GM21529 (cell line): ENCODE measurements at regions not wholly inside any gene's neighbourhood (a gene's known extent, or its start where the extent isn't known, plus 50 kb on each side); places are given as distances from the start of the nearest gene placed in this dataset.

Source experiments
- ATAC-seq: cut with Tn5 transposase; IDR thresholded peaks from one replicate; pipeline ENCODE4 v1.9.1; 2021; ENCODE audit not compliant: unreplicated experiment

GRCh38 chr1:82478916-82479315, 678.2 kb downstream of the ADGRL2 start:
- no peak for ATAC-seq

DNA sequence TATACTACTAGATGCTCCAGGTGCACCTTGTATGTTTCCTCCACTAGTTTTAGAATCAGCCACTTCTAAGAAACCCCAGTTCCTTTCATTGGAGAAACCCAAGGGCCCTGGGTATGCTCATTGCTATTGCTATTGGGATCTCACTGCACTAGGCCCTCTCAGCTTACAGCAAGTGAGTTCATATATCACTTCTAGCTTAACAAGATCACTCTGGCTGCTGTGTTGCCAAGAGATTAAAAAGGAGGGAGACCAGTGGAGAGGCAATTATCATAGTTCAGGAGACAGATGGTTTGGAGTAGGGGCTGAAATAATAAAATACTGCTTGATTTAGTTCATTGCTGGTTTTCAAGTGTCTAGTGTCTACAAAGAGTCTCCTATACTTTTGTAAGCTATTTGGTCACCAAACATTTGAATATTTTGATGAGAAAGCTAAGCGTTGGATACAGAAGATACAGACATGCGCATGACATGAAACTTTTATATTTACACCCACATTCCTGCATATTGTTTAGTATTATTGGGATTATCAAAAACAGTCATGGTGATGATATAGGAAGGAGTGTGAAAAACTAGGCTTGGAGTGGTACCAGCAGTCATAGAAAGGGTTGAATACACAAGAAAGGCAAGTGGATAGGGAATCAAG, 671.9 kb downstream of the ADGRL2 start:
- ATAC-seq: no peak

DNA sequence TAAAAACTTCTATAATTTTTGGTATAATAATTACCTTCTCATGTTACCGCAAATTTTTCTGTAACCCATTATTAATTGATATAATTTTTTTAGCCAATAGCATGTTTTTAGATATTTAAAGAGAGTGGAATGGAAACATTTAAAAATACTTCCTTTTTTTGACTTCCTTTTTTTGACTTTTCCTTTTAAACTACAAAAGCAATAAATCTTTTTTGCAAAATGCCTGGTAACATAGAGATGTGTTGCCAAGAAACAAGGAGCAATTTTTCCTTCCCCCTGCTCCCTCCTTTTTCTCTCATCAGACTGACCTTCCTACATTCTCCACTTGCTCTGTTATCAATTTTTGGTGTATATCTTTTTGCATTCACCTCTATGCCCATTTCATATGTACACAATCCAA, 666.2 kb downstream of the ADGRL2 start:
- no peak for ATAC-seq

- no peak for ATAC-seq
Measured at GRCh38 chr1:82466416-82466815, 665.7 kb downstream of the ADGRL2 start.

DNA sequence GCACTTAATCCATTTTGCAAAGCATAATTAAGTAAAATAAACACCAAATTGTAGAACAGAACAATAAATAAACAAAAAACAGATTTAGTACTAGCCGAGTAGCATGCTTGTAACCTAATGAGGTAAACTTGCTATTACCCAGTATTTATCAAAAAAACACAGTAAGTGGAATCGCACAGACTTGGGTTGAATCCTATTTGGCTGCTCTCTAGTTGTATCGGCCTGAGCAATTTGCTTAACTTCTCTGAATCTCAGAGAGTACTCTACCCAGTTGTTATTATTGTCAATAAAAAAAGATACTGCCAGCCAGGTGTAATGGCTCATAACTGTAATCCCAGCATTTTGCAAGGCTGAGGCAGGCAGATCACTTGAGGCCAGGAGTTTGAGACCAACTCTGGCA, 664.3 kb downstream of the ADGRL2 start:
- ATAC-seq: no peak

DNA sequence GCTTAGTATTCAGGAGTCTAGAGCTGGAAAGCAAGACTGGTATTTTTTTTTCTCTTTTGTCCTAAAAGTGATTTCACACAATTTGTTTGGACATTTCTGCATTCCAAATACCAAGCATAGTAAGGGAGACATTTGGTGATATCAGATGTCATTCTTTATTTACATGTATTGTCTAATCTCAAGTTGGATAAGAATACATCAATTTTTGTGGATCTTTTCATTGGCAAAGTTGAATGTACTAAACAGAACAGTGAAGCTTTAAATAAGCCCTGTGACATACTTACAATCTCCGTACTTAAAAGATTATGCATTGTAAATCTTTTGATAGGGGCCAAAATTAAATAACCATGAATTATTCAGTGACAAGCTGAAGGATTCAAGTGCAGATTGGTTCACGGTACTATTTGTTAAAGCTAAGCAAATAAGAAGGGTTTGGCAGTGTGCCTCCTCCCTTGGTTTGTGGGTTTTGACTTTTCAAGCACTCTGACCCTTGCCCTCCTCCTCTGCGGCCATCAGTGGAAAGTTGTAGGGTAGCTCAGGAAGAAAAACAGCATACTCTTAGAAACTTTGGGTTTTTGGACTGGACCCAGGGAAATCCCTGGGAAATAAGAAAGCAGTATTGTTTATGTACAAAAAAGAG, 663.7 kb downstream of the ADGRL2 start:
- no peak for ATAC-seq

DNA sequence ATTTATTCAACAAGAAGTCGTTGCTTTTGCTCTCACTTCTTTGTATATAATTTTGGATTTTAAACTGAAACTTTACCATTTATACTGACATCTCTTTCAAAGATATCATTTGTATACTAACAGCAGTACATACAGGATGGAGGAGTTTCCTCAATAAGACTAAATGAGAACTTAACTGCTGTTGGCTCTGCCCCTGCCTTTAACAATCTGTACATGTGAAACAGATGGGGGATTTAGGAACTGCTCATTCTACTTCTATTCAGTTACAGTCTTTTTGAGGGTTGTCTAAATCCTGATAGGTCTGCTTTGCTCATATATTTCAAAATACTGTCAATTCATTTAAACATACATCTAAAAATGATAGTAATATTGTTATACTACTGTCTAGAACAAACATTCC, 663.2 kb downstream of the ADGRL2 start:
- no peak for ATAC-seq

DNA sequence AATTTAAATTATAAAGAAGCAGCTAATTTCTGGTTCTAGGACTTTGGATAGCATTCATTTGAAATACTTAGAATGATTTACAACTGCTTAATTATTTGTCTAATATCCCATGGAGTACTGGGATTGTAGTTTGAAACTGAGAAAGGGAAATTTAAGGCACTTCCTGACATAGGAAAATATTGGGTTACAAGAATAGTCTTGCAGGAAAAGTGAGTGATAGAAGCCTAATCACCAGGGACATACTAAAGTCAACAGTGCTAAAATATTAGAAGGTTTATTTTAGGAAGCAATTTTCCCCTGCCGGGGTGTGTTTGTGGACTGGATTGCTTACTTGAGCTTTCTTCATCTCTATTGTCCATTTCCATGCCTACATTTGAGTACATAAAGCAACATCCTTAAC, 661.6 kb downstream of the ADGRL2 start:
- no peak for ATAC-seq

- ATAC-seq: no peak
Measured at GRCh38 chr1:82455342-82455741, 654.6 kb downstream of the ADGRL2 start.

- ATAC-seq: no peak
Measured at GRCh38 chr1:82454431-82454830, 653.7 kb downstream of the ADGRL2 start.

DNA sequence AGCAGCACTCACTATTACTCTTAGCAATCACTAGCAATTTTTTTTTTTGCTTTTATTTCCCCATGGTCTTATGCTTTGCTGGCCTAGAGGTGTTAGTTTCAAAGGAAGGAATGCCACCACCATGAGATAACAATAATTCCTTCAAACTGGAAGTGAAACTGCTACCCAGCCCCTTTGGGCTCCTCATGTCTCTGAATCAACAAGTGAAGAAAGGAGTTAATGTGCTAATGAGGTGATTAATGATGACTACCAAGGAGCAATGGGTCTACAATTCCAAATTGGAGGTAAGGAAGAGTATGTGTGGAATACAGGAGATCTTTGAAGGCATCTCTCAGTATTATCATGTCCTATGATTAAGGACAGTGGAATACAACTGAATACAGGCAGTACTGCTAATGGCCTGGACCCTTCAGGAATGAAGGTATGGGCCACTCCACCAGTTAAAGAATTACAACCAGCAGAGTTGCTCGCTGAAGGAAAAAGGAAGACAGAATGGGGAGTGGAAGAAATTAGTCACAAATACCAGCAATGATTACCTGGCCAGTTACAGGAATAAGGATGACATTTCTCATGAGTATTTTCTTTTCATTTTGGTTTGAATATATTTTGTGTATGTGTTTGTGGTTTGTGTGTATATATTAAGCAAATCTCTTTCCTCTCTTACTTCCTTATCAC, 652.9 kb downstream of the ADGRL2 start:
- no peak for ATAC-seq

DNA sequence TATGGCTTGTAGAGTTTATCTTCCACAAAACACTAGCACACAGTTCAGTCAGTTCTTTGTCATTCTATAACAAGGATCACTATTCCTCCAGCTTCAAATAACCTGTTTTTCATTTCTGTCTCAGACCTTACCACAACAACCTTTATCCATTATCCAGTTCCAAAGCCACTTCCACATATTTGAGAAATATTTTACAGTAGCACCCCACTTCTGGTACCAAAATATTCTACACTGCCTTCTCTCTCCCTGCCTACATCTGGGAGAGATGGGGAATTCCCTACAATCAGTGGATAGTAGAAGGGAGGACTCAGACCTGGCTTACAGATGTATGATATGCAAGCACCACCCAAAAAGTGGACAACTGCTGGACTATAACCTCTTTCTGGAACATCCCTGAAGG, 651.4 kb downstream of the ADGRL2 start:
- ATAC-seq: no peak

- no peak for ATAC-seq
Measured at GRCh38 chr1:82451191-82451590, 650.5 kb downstream of the ADGRL2 start.

GRCh38 chr1:82449506-82450057, 648.8 kb downstream of the ADGRL2 start:
- ATAC-seq: no peak

DNA sequence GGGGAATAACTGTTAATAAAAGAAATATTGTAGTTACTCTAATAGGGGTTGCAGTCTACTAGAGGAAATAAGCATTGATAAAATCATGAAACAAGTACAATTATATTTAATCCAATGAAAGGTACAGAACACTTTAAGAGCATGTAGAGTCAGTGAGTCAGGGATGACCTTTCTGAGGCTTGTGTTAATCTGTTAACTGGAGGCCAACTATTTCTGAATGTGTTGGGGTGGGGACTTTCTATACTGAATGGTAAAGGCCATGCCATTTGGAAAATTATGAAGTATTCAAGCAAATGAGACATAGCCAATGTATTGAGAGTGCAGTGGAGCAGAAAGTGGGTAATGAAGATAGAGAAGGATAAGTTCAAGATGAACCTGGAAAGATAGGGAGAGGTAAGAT, 646.2 kb downstream of the ADGRL2 start:
- ATAC-seq: no peak

- no peak for ATAC-seq
Measured at GRCh38 chr1:82446236-82446635, 645.5 kb downstream of the ADGRL2 start.

DNA sequence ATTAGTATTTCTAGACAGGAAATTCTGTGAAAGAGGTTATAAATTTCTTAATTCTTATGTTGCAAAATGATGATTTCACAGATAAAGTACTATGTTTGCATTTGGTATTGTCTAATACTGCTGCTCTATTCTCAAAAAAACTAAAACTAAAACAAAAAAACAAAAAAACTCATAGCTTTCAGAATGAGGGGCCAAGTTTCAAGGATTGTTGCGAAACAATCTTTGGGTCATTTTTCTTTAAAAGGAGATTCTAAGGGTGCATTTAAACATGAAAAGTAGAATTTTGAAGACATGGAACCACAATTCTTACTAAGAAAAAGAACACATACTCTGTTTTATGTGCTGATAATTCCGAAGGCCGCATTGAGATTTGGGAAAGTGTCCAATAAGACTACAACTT, 645.1 kb downstream of the ADGRL2 start:
- no peak for ATAC-seq

- no peak for ATAC-seq
Measured at GRCh38 chr1:82445132-82445531, 644.4 kb downstream of the ADGRL2 start.

GRCh38 chr1:82441402-82441801, 640.7 kb downstream of the ADGRL2 start:
- ATAC-seq: no peak

DNA sequence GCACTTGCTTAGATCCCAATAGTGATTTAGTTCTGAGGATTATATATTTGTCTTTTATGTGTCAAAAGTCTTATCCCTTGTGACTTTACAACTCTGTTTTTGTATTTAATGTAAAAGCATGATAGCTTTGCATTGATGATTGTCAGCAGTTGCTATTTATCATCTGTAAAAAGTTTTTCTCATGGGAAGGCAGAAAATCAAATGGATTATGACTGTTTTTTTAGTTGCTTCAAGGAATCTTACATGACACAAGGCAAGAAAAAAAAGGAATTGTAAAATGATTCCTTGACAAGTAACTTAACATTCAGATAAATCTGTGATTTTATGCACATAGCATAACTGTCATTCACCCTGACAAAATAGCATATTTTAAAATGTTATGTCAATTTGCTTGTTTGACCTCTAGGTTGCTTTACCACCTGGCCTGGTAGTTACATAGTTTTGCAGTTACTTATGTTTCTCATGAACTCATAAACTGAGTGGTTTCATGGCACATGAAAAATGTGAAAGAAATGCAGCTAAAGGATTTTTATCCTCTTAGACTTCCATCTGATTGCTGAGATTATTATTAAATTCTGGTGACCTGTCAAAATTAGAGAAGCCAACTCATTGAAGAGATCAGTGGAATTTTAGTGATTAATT, 622.6 kb downstream of the ADGRL2 start:
- no peak for ATAC-seq

- ATAC-seq: no peak
Measured at GRCh38 chr1:82421782-82422181, 621.0 kb downstream of the ADGRL2 start.

DNA sequence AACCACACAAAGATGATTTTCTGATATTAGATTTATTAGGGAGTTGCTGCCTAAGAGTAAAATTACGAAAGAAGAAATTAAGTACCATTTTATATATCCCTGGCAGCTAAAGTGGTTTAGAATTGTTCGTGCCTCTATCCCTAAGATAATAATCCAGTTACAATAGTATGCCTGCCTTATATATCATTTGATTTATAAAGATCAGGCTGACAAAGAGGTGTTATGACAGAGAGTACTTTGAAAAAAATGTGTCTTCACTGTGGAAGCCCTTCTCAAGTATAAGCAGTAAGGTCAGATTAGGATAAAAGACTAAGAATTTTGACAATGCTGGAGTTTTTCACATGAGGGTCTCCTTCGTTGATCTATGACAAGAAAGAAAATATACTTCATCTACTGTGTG, 619.9 kb downstream of the ADGRL2 start:
- ATAC-seq: no peak
